Natural killer cell treated with Interleukin-12 subunit alpha and Interleukin-12 subunit beta and Interleukin-15 and Interleukin-18, amount 100 ng/mL, for 72 hours (primary cell): ENCODE measurements at regions not wholly inside any gene's neighbourhood (a gene's known extent, or its start where the extent isn't known, plus 50 kb on each side); places are given as distances from the start of the nearest gene placed in this dataset.

ENCODE experiments used
- ATAC-seq, 2 donors: fragments of 150-1000 bp; cut with Tn5 transposase in 1 of 2; sonication (Bioruptor Pico), chemical (Tn5 transposase) in 1 of 2; 2 replicates each; pipeline ENCODE4 v1.10.0; 2021
- DNase-seq: peaks from one replicate; pipeline ENCODE4 v3.0.0; 2022; ENCODE audit warnings: low spot score
- H3K27ac Mint-ChIP-seq, 2 donors: 1 replicate in 1 of 2; 2 replicates in 1 of 2; pipeline ENCODE4 v1.8.0; 2022; ENCODE audit warnings: mixed read lengths in 2 of 2, mild to moderate bottlenecking in 1 of 2, moderate library complexity in 1 of 2
- H3K27me3 Mint-ChIP-seq, 2 donors: 1 replicate in 1 of 2; 2 replicates in 1 of 2; pipeline ENCODE4 v1.8.0; 2022; ENCODE audit warnings: mixed read lengths in 2 of 2
- H3K36me3 Mint-ChIP-seq: one replicate; pipeline ENCODE4 v1.8.0; 2022; ENCODE audit warnings: mixed read lengths
- H3K4me1 Mint-ChIP-seq, 2 donors: 1 replicate in 1 of 2; 2 replicates in 1 of 2; pipeline ENCODE4 v1.8.0; 2022; ENCODE audit warnings: low read depth in 2 of 2, mixed read lengths in 2 of 2, mild to moderate bottlenecking in 1 of 2
- H3K4me3 Mint-ChIP-seq: one replicate; pipeline ENCODE4 v1.8.0; 2022; ENCODE audit warnings: mixed read lengths
- H3K9me3 Mint-ChIP-seq: 2 replicates; pipeline ENCODE4 v1.8.0; 2022; ENCODE audit warnings: mixed read lengths

DNA sequence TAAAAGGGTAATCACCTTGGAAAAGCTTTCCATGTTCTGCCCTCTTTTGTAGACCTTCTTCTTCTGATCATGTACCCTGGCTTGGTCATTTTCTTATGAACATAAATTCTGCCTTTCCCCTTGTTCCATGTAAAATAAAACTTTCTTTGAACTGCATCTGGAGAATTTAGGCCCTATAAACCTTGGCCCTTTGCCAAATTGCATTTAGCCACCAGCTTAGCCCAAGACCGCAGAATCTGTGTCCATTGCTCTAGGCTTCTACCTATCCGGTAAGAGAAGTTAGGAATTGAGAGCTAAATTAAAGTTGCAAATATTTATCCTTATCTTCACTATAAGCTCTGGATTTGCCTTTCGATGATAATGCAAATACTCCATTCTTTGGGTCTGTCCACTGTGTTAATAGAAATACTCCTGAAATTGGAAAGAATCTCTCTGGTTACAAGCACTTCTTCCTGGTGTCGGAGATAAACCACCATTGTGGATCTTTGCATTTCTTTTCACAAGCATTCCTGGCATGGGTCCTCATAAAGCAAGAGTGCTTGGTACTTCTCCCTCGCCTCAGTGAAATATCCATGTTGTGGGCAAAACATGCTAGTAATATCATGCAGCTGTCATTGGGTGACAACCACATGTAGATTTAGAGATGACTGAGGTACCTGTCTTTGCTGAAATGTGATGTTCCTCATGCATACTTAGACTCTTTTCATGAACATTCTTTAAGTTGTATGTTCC, 698.0 kb upstream of the WWC1 start:
- Mint-ChIP-seq H3K4me1 (no peaks in the 10 kb centered on the region), H3K27me3 (no peaks in the 10 kb centered on the region), H3K4me3 (no peak overlapping the region), H3K9me3 (peaks cover 7% of the 10 kb centered on the region), H3K36me3 (no peaks in the 10 kb centered on the region), H3K27ac (no peak overlapping the region)
- DNase-seq (no peak), ATAC-seq (no peak)

DNA sequence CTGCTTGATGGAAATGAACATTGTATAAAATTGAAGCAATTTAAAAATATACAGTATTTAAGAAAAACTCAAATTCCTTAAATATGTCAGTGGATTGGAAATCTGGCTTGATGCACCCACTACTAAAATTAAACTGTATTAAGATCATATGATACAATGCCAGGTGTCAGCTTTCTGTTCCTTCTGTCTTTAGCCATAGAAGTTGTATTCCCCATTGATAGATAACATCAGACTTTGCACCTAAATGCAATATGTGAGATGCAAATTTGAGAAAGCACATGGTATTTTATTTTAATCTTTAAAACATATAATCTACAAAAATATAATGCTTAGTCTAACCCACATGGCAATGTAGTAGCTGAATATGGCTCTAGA, 697.4 kb upstream of the WWC1 start:
- Mint-ChIP-seq H3K27me3 (no peaks in the 10 kb centered on the region), H3K4me1 (no peaks in the 10 kb centered on the region), H3K36me3 (no peaks in the 10 kb centered on the region), H3K9me3 (peaks cover 7% of the 10 kb centered on the region), H3K27ac (no peak overlapping the region), H3K4me3 (no peak overlapping the region)
- no peak for ATAC-seq
- DNase-seq, result no peak

DNA sequence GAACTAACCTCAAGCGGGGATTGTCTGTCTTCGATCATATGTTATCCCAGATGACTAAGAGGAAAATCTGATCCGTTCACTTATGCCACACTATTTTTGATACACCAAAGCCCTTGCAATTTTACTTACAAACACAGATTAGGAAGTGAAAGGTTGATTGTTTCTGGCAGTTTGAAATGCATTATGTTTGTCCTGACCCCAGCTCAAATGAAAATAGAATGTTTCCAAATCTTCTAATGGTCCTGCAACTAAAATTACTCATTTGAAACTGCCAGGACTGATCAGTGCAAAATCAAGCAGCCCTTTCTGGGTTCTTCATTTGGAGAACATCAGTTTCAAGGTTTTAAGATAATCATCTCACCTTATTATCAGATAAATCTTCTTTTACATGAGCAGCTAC, 696.7 kb upstream of the WWC1 start:
- peaks cover 7% of the 10 kb centered on the region for H3K9me3 Mint-ChIP-seq

GRCh38 chr5:167595196-167595595, 696.2 kb upstream of the WWC1 start:
- no peaks in the 10 kb centered on the region for H3K36me3 Mint-ChIP-seq
- ATAC-seq (no peak), DNase-seq (no peak)
- H3K27me3 Mint-ChIP-seq, result no peaks in the 10 kb centered on the region
- peaks cover 7% of the 10 kb centered on the region for H3K9me3 Mint-ChIP-seq
- H3K4me3 Mint-ChIP-seq, result no peak overlapping the region
- H3K27ac Mint-ChIP-seq, result no peak overlapping the region
- H3K4me1 Mint-ChIP-seq, result no peaks in the 10 kb centered on the region

More for the DNA sequence above, 696.7 kb upstream of the WWC1 start:
- H3K4me1 Mint-ChIP-seq, result no peaks in the 10 kb centered on the region
- no peak for DNase-seq
- H3K4me3 Mint-ChIP-seq, result no peak overlapping the region
- no peaks in the 10 kb centered on the region for H3K27me3 Mint-ChIP-seq
- H3K27ac Mint-ChIP-seq, result no peak overlapping the region
- H3K36me3 Mint-ChIP-seq, result no peaks in the 10 kb centered on the region
- no peak for ATAC-seq

DNA sequence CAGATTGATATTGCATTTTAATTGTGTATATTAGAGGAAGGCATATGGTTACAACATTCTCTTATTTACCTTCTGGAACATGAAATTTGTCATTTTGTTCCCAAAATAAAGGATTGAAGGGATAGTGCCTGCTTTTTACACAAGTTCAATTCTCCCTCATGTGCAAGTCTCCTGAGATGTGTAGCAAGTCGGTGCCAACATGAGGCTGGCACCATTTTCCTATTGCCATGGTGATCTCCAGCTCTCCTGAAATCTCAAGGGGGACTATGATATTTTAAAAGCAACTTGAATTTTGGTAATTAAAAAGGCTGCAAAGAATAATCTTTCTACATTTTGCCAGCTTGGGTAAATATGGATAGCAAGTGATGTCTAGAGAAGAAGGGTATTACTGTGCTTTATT, 693.3 kb upstream of the WWC1 start:
- no peak overlapping the region for H3K27ac Mint-ChIP-seq
- DNase-seq, result no peak
- peaks cover 5% of the 10 kb centered on the region for H3K9me3 Mint-ChIP-seq
- no peak overlapping the region for H3K4me3 Mint-ChIP-seq
- H3K27me3 Mint-ChIP-seq, result no peaks in the 10 kb centered on the region
- no peak for ATAC-seq
- no peaks in the 10 kb centered on the region for H3K4me1 Mint-ChIP-seq
- H3K36me3 Mint-ChIP-seq, result no peaks in the 10 kb centered on the region

DNA sequence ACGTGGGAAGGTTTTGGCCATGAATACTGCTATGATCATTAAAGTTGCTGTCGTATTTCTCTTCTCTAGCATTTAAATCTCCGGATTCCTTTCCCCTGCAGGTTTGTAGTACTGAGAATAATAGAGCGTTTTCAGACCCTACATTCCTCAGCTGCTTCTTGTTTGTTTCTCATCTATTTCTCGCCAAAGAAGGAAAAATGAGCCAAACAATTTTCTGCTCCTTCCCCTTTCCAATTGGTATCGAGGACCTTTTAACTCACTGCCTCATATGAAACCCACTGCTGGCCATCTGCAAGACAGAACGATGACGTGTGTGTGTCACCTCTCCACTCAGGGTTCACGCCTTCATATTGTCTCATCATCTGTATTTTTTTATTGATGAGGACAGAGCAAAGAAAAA, 689.4 kb upstream of the WWC1 start:
- Mint-ChIP-seq H3K4me1 (no peaks in the 10 kb centered on the region), H3K4me3 (no peak overlapping the region), H3K9me3 (peaks cover 8% of the 10 kb centered on the region), H3K27ac (no peak overlapping the region), H3K27me3 (no peaks in the 10 kb centered on the region), H3K36me3 (no peaks in the 10 kb centered on the region)
- DNase-seq (no peak), ATAC-seq (no peak)

GRCh38 chr5:167603135-167603534, 688.3 kb upstream of the WWC1 start:
- Mint-ChIP-seq H3K4me3 (no peak overlapping the region), H3K27me3 (no peaks in the 10 kb centered on the region), H3K4me1 (no peaks in the 10 kb centered on the region), H3K27ac (no peak overlapping the region), H3K36me3 (no peaks in the 10 kb centered on the region), H3K9me3 (peaks cover 5% of the 10 kb centered on the region)
- DNase-seq (no peak), ATAC-seq (no peak)

GRCh38 chr5:167608390-167609272, 682.8 kb upstream of the WWC1 start:
- ATAC-seq (no peak), DNase-seq (peak; percentile 60)
- no peaks in the 10 kb centered on the region for H3K36me3 Mint-ChIP-seq
- H3K4me3 Mint-ChIP-seq, result no peak overlapping the region
- peaks cover 13% of the 10 kb centered on the region for H3K9me3 Mint-ChIP-seq
- H3K4me1 Mint-ChIP-seq, result no peaks in the 10 kb centered on the region
- H3K27ac Mint-ChIP-seq, result no peak overlapping the region
- H3K27me3 Mint-ChIP-seq, result no peaks in the 10 kb centered on the region

- Mint-ChIP-seq H3K27ac (no peak overlapping the region), H3K27me3 (no peaks in the 10 kb centered on the region), H3K36me3 (no peaks in the 10 kb centered on the region), H3K4me3 (no peak overlapping the region), H3K4me1 (no peaks in the 10 kb centered on the region), H3K9me3 (peaks cover 13% of the 10 kb centered on the region)
- ATAC-seq (no peak), DNase-seq (no peak)
Measured at GRCh38 chr5:167614294-167615021, 677.0 kb upstream of the WWC1 start.

GRCh38 chr5:167616043-167616890, 675.2 kb upstream of the WWC1 start:
- ATAC-seq (no peak), DNase-seq (no peak)
- Mint-ChIP-seq H3K27me3 (no peaks in the 10 kb centered on the region), H3K4me1 (no peaks in the 10 kb centered on the region), H3K9me3 (peaks cover 14% of the 10 kb centered on the region), H3K4me3 (no peak overlapping the region), H3K36me3 (no peaks in the 10 kb centered on the region), H3K27ac (no peak overlapping the region)

- no peak overlapping the region for H3K27ac Mint-ChIP-seq
- no peaks in the 10 kb centered on the region for H3K27me3 Mint-ChIP-seq
- ATAC-seq (no peak), DNase-seq (no peak)
- no peak overlapping the region for H3K4me3 Mint-ChIP-seq
- H3K9me3 Mint-ChIP-seq, result peaks cover 10% of the 10 kb centered on the region
- no peaks in the 10 kb centered on the region for H3K36me3 Mint-ChIP-seq
- H3K4me1 Mint-ChIP-seq, result no peaks in the 10 kb centered on the region
Measured at GRCh38 chr5:167623354-167623753, 668.1 kb upstream of the WWC1 start.

GRCh38 chr5:167624053-167624452, 667.4 kb upstream of the WWC1 start:
- Mint-ChIP-seq H3K9me3 (peaks cover 10% of the 10 kb centered on the region), H3K4me3 (no peak overlapping the region), H3K27ac (no peak overlapping the region), H3K4me1 (no peaks in the 10 kb centered on the region), H3K27me3 (no peaks in the 10 kb centered on the region), H3K36me3 (no peaks in the 10 kb centered on the region)
- DNase-seq (no peak), ATAC-seq (no peak)

DNA sequence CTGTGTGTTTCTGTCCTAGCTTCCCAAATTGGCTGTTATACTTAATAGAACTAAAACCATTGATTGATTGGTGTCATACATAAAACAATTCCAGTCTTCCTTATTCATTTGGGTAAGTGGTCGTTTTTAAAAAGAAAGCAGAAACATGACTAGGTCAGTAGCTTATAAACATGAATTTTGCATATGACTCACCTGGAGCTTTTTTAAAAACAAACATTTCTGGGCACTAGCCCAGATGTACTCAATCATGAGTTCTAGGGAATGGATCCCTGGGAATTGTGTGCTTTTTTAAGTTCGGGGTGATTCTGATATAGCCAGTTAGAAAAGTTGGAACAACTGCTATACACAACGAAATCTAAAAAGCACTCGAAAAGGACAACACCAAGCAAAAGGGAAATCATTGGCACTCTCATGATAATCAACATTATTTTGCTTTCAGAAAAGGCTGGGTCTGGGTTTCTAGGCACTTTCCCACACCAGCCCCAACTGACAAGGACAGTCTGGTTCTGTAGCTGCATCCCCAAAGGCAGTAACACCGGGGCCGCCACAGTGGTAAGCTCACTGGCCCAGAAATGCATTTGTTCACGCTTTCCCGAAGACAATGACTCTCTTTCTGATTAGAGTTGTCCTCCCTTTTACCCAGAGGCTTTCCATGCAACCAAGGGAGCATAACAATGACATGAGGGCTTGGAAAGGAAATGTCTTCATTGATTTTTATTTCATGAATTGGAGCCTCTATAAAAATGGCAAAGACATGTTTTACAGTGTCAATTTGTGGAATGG, 664.9 kb upstream of the WWC1 start:
- Mint-ChIP-seq H3K4me1 (no peaks in the 10 kb centered on the region), H3K4me3 (no peak overlapping the region), H3K27me3 (no peaks in the 10 kb centered on the region), H3K36me3 (no peaks in the 10 kb centered on the region), H3K9me3 (peaks cover 8% of the 10 kb centered on the region), H3K27ac (no peak overlapping the region)
- ATAC-seq (no peak), DNase-seq (no peak)
